Activated CD4-positive, alpha-beta T cell treated with anti-CD3 and anti-CD28 coated beads, Interleukin-2, amount 10 ng/mL, durations not matched to agents 24 days and 14 days (primary cell): ENCODE measurements at regions not wholly inside any gene's neighbourhood (a gene's known extent, or its start where the extent isn't known, plus 50 kb on each side); places are given as distances from the start of the nearest gene placed in this dataset.
"Not testable (repeated sequence)": the region's sequence is repeated elsewhere in the genome, so short reads cannot be mapped to it uniquely, and the experiment has no call there.

Experiments used
- DNase-seq: peaks from one replicate; pipeline ENCODE4 v3.0.0; 2022
- H3K27ac Mint-ChIP-seq: one replicate; pipeline ENCODE4 v1.8.0; 2022; ENCODE audit warnings: mild to moderate bottlenecking, mixed read lengths
- H3K27me3 Mint-ChIP-seq: one replicate; pipeline ENCODE4 v1.8.0; 2022; ENCODE audit warnings: mixed read lengths
- H3K36me3 Mint-ChIP-seq: one replicate; pipeline ENCODE4 v1.8.0; 2022; ENCODE audit warnings: low read depth, mild to moderate bottlenecking, mixed read lengths
- H3K4me1 Mint-ChIP-seq: one replicate; pipeline ENCODE4 v1.8.0; 2021; ENCODE audit warnings: mixed read lengths
- H3K4me3 Mint-ChIP-seq: one replicate; pipeline ENCODE4 v1.8.0; 2022; ENCODE audit warnings: mild to moderate bottlenecking, moderate library complexity, mixed read lengths
- H3K9me3 Mint-ChIP-seq: one replicate; pipeline ENCODE4 v1.8.0; 2021; ENCODE audit warnings: mixed read lengths
- intact Hi-C: fragments of 100-400 bp; cut with micrococcal nuclease; formaldehyde crosslinking; loops from one replicate; pipeline ENCODE4 v1.15.1; 2023

DNA sequence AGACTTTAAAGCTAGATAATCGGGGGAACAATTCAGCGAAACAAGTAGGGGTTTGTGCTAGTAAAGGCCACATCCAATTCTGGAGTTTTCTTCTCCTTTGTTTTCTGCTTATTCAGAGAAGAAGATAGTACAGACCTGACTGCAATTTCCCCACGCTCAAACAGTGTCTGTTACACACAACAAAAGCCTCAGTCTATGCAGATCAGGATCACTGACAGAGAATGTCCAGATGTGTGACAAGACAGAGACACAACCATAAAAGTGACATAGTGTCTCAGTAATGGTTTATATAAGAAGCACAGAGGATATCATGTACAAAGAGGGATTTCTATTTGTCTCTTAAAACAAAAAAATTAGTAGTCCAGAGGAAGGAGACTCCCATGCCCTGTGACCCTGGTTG lies 70.7 kb upstream of the GTF3A start:
- intact Hi-C loops: loop anchor here (2.0 to 10.0 kb wide), 3 partner anchors 79 to 223 kb away; partner anchors contain the start of genes RASL11A and USP12
- Mint-ChIP-seq H3K9me3 (peaks cover 3% of the 10 kb centered on the region), H3K27ac (no peak overlapping the region), H3K4me3 (no peak overlapping the region), H3K36me3 (no peaks in the 10 kb centered on the region), H3K27me3 (peaks cover 2% of the 10 kb centered on the region), H3K4me1 (peaks cover 7% of the 10 kb centered on the region)
- DNase-seq: no peak

DNA sequence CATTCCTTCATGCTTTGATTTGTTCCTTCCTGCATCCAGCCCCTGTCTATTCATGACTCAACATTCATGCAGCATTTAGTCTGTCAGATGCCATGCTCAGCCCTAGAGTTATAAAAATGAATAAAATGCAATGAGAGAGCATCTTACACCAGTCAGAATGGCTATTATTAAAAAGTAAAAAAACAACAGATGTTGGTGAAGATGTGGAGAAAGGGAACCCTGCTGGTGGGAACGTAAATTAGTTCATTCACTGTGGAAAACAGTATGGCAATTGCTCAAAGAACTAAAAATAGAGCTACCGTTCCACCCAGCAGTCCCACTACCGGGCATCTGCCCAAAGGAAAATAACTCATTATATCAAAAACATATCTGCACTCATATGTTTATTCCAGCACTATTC lies 70.0 kb upstream of the GTF3A start:
- no peak overlapping the region for H3K4me3 Mint-ChIP-seq
- peaks cover 3% of the 10 kb centered on the region for H3K9me3 Mint-ChIP-seq
- peaks cover 4% of the 10 kb centered on the region for H3K27me3 Mint-ChIP-seq
- peaks cover 7% of the 10 kb centered on the region for H3K4me1 Mint-ChIP-seq
- no peak overlapping the region for H3K27ac Mint-ChIP-seq
- DNase-seq: no peak
- no peaks in the 10 kb centered on the region for H3K36me3 Mint-ChIP-seq
- intact Hi-C loops: loop anchor here (10.0 kb wide), 1 partner anchor 80 kb away; the partner anchor contains the start of gene RASL11A

DNA sequence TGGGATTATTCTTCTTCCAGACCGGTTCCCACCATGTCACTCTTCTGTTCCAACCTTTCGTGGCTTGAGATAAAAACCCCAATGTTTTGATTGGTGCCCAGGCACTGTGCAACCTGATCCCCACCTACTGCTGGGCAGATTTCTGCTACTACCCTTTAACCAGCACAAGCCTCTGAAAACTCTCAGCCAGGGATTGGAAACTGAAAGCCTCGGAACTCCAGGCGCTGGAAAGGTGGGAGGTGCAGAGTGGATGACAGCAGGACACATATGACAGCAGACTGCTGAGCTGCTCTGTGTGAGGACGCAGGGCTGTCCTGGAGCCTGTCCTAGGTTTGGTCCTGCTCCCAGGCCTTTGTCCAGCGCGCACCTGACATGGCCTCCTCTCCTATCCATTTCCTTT lies 68.5 kb upstream of the GTF3A start:
- Mint-ChIP-seq H3K27me3 (peaks cover 10% of the 10 kb centered on the region), H3K9me3 (no peaks in the 10 kb centered on the region), H3K27ac (no peak overlapping the region), H3K4me1 (peaks cover 7% of the 10 kb centered on the region), H3K36me3 (no peaks in the 10 kb centered on the region), H3K4me3 (no peak overlapping the region)
- intact Hi-C loops: loop anchor here (10.0 kb wide), 1 partner anchor 81 kb away; the partner anchor contains the start of gene RASL11A
- no peak for DNase-seq

DNA sequence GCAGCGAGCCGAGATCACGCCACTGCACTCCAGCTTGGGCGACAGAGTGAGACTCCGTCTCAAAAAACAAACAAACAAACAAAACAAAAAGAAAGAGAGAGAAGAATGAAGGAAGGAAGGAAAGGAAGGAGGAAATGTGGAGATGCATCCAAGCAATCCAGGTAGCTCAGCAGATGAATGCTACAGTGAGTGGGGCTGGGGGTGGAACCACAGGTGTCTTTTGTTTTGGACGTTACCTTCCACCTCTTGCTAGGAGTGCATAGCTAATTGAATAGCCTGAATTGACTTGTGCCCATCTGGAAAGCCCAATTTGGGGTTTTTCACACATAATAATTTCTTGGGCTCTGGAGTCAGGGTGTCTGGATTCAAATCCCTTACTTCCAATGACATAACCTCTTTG lies 66.0 kb upstream of the GTF3A start:
- no peaks in the 10 kb centered on the region for H3K9me3 Mint-ChIP-seq
- intact Hi-C loops: loop anchor here (10.0 kb wide), 1 partner anchor 84 kb away; the partner anchor contains the start of gene RASL11A
- no peaks in the 10 kb centered on the region for H3K36me3 Mint-ChIP-seq
- H3K4me3 Mint-ChIP-seq: no peak overlapping the region
- peaks cover 17% of the 10 kb centered on the region for H3K27me3 Mint-ChIP-seq
- H3K4me1 Mint-ChIP-seq: peaks cover 3% of the 10 kb centered on the region
- DNase-seq: no peak
- H3K27ac Mint-ChIP-seq: no peak overlapping the region

DNA sequence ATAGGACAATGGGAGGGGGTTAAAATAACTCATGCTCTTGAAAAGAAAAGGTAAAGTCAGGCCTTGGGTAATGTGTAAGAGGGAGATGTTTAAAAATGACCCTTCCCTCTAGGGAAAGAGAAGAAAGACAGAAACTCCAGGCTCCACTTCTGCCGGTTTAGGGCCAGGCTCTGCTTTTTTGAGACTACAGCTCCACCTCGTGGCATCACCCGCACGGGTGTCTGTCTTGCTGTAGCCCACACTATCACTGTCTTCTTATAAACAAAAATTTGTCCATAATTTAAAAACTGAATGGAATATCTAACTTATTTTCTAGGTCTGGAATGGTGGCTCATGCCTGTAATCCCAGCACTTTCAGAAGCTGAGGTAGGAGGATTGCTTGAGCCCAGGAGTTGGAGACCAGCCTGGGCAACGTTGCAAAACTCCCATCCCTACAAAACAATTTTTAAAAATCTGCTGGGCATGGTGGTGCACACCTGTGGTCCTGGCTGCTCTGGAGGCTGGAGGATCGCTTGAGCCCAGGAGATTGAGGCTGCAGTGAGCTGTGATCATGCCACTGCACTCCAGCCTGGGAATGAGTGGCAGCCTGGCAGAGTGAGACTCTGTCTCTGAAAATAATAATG lies 65.1 kb upstream of the GTF3A start:
- peaks cover 2% of the 10 kb centered on the region for H3K4me1 Mint-ChIP-seq
- peak; percentile 88 for DNase-seq
- peaks cover 22% of the 10 kb centered on the region for H3K27me3 Mint-ChIP-seq
- H3K27ac Mint-ChIP-seq: no peak overlapping the region
- H3K9me3 Mint-ChIP-seq: no peaks in the 10 kb centered on the region
- intact Hi-C loops: loop anchor here (1.0 to 10.0 kb wide), 3 partner anchors 85 to 412 kb away; partner anchors contain the start of gene RASL11A
- no peak overlapping the region for H3K4me3 Mint-ChIP-seq
- H3K36me3 Mint-ChIP-seq: no peaks in the 10 kb centered on the region

DNA sequence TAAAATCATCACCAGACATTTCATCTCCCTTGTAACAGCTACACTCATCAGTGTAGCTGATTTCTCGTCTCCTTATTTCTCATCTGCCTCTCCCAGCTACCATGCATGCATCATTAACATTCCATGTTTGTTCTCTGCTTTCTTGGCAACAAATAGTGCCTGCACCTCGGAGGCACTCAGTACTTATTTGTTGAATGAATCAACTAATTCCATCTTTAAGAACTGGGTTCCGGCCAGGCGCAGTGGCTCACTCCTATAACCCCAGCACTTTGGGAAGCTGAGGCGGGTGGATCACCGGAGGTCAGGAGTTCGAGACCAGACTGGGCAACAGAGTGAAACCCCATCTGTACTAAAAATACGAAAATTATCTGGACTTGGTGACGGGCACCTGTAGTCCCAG lies 63.9 kb upstream of the GTF3A start:
- no peak for DNase-seq
- Mint-ChIP-seq H3K27ac (no peak overlapping the region), H3K4me3 (no peak overlapping the region), H3K4me1 (peaks cover 2% of the 10 kb centered on the region), H3K27me3 (peaks cover 29% of the 10 kb centered on the region), H3K9me3 (no peaks in the 10 kb centered on the region), H3K36me3 (no peaks in the 10 kb centered on the region)
- intact Hi-C loops: no loop called here

DNA sequence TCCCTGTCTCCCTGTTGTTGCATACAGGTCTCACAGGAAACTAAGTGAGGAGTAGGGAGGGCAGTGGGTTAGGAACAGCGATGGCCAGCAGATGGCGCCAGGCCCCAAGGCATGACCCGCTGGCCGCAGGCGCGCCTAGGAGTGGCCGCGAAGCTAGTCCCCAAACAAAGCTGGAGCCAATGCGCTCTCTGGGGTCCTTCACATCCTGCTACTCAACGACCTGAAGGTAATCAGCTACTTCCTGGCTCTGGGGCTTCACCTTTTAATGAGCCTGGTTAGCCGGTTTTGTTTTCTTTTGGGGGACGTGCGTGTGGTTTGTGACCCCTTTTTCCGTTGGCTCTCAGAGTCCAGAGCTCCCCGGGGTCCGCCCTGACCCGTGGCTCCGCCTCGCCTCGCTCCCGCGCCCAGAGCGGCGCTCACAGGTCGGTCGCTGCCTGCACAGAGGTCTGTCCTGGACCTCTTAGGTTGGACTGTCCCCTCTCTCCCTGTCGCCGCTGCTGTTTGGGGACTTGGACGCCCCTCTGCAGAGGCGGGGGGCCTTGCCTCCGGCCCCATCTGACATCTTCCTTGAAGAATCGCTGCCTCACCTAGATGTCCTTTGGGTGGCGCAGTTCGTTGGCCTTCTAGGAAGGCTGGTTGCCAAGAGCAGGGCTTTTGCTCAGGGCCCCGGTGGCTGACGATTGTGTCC lies 62.2 kb upstream of the GTF3A start:
- Mint-ChIP-seq H3K27ac (no peak overlapping the region), H3K36me3 (no peaks in the 10 kb centered on the region), H3K27me3 (peaks cover 38% of the 10 kb centered on the region), H3K9me3 (no peaks in the 10 kb centered on the region), H3K4me3 (peak overlapping the region; percentile 53), H3K4me1 (peaks cover 2% of the 10 kb centered on the region)
- intact Hi-C loops: loop anchor here (1.0 kb wide), 2 partner anchors 464 to 622 kb away; no protein-coding TSS in a partner anchor
- peak; percentile 94 for DNase-seq

DNA sequence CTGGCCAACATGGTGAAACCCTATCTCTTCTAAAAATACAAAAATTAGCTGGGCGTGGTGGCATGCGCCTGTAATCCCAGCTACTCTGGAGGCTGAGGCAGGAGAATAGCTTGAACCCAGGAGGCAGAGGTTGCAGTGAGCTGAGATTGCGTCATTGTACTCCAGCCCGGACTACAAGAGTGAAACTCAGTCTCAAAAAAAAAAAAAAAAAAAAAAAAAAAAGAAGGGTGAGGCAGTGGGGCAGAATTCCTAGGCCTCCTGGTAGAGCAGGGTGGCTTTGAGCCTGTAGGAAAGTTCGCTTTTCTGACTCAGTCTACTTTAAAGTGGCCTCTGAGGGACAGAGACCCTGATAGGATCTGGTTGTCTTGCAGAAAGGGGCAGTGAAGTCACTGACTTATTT lies 60.8 kb upstream of the GTF3A start:
- H3K4me3 Mint-ChIP-seq, DNase-seq, H3K9me3 Mint-ChIP-seq, H3K36me3 Mint-ChIP-seq, H3K27ac Mint-ChIP-seq, H3K4me1 Mint-ChIP-seq, intact Hi-C loops: not testable (repeated sequence)
- H3K27me3 Mint-ChIP-seq: peaks cover 43% of the 10 kb centered on the region

DNA sequence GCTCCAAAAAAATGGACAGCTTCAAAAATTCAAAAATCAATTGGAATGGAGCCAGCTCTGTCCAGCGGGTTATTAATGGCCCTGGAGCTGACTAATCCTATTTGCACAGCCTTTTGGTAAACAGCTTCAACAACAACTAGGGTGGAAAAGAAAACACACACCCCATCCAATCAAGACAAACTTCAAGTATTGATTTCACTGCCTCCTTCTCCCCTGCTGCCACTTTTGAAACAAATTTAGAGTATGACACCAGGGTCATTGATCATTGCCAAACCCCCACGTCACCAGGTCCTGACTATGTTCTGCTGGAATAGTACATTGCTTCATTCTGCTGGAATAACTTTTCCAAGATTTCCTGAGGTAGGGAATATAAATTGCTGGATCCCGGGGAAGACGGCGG lies 56.8 kb upstream of the GTF3A start:
- Mint-ChIP-seq H3K4me3 (no peak overlapping the region), H3K27ac (no peak overlapping the region), H3K9me3 (no peaks in the 10 kb centered on the region), H3K27me3 (peaks cover 36% of the 10 kb centered on the region), H3K4me1 (peaks cover 5% of the 10 kb centered on the region), H3K36me3 (no peaks in the 10 kb centered on the region)
- intact Hi-C loops: no loop called here
- DNase-seq: no peak

DNA sequence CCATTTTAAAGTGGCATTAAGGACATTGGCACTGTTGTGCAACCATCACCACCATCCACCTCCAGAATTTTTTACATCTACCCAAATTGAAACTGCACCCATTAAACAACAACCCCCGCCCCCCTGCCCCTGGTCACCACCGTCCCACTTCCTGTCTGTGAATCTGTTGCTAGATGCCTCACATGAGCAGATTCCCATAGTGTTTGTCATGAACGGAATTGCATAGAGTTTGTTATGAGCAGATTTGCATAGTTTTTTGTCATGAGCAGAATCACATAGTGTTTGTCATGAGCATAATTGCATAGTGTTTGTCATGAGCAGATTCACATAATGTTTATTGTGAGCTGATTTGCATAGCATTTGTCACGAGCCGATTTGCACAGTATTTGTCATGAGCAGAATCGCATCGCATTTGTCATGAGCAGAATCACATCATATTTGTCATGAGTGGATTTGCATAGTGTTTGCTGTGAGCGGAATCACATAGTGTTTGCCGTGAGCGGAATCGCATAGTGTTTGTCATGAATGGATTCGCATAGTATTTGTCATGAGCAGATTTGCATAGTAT lies 54.0 kb upstream of the GTF3A start:
- H3K4me1 Mint-ChIP-seq: peaks cover 10% of the 10 kb centered on the region
- H3K27me3 Mint-ChIP-seq: peaks cover 23% of the 10 kb centered on the region
- H3K36me3 Mint-ChIP-seq: no peaks in the 10 kb centered on the region
- no peaks in the 10 kb centered on the region for H3K9me3 Mint-ChIP-seq
- DNase-seq: no peak
- H3K27ac Mint-ChIP-seq: no peak overlapping the region
- no peak overlapping the region for H3K4me3 Mint-ChIP-seq
- intact Hi-C loops: loop anchor here (5.0 to 10.0 kb wide), 3 partner anchors 254 to 627 kb away; partner anchors contain the start of genes LNX2 and POLR1D

DNA sequence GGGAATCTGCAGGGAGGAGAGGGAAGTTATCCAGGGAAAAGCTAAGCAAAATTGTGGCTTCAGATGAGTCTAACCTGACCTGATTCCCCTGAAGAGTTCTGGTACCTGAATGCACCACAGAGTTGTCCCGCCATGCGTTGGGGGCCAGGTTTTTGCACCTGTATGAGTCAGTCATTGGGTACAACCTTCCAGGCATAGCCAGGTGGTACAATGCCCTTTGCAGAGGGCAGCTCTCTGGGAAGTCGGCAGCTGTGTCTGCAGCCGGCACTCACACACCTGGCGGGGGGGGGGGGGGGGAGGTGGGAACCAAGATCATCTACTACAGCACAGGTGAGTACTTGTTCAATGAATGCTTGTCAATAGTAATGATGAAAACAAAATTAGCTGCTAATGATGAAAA lies 52.5 kb upstream of the GTF3A start:
- H3K36me3 Mint-ChIP-seq: no peaks in the 10 kb centered on the region
- no peak overlapping the region for H3K4me3 Mint-ChIP-seq
- no peak overlapping the region for H3K27ac Mint-ChIP-seq
- H3K9me3 Mint-ChIP-seq: no peaks in the 10 kb centered on the region
- intact Hi-C loops: loop anchor here (5.0 to 10.0 kb wide), 3 partner anchors 253 to 625 kb away; partner anchors contain the start of genes LNX2 and POLR1D
- DNase-seq: no peak
- peaks cover 20% of the 10 kb centered on the region for H3K27me3 Mint-ChIP-seq
- H3K4me1 Mint-ChIP-seq: peaks cover 13% of the 10 kb centered on the region

DNA sequence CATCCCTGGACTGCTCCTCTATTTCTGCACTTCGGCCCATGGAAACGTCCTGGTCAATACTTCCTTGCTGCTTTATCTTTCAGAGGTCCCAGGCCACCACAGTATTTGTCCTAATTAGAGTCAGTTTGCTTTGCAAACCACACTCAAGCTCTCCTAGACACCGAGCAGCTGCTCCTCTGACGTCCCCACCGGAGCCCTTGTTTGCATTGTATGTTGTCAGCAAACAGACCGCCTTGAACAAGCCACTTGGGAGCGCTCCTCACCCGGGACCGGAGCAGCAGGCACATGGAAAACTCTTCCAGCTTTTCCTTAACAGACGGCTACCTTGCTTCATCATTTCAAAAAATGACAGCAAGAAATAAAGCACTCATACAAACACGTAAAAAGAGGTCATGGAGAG lies 51.5 kb upstream of the GTF3A start:
- Mint-ChIP-seq H3K27me3 (peaks cover 12% of the 10 kb centered on the region), H3K4me3 (no peak overlapping the region), H3K36me3 (no peaks in the 10 kb centered on the region), H3K9me3 (no peaks in the 10 kb centered on the region), H3K27ac (no peak overlapping the region), H3K4me1 (peaks cover 13% of the 10 kb centered on the region)
- intact Hi-C loops: loop anchor here (5.0 to 10.0 kb wide), 3 partner anchors 252 to 624 kb away; partner anchors contain the start of genes LNX2 and POLR1D
- no peak for DNase-seq

DNA sequence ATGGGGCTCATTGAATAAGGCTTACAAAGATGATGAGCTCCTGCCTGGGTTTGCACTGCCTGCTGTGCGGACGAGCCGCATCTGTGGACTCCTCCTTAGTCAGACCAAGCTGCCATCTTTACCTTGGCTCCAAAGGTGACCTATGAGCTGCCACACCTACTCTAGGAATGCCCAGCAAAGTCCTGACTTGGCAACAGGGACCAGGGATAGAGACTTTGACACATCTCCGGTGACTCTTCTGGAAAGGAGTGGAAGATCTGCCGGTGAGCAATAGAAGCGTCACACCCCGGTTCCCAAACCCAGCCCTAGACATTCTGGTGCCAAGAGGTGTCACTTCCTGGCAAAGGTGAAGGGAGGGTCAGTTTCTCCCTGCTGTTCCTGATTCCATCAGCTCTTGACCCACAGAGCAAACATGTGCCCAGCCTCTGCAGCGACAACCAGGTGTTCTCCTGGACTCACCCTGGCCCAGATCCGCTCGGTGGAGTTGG lies 50.2 kb upstream of the GTF3A start:
- no peak for DNase-seq
- Mint-ChIP-seq H3K9me3 (no peaks in the 10 kb centered on the region), H3K4me3 (no peak overlapping the region), H3K27me3 (peaks cover 13% of the 10 kb centered on the region), H3K27ac (no peak overlapping the region), H3K4me1 (peaks cover 13% of the 10 kb centered on the region), H3K36me3 (no peaks in the 10 kb centered on the region)
- intact Hi-C loops: loop anchor here (1.0 to 10.0 kb wide), 5 partner anchors 53 to 623 kb away; partner anchors contain the start of genes LNX2 and POLR1D
